ENCODE measurements at regions not wholly inside any gene's neighbourhood (a gene's known extent, or its start where the extent isn't known, plus 50 kb on each side); places are given as distances from the start of the nearest gene placed in this dataset.

DNA sequence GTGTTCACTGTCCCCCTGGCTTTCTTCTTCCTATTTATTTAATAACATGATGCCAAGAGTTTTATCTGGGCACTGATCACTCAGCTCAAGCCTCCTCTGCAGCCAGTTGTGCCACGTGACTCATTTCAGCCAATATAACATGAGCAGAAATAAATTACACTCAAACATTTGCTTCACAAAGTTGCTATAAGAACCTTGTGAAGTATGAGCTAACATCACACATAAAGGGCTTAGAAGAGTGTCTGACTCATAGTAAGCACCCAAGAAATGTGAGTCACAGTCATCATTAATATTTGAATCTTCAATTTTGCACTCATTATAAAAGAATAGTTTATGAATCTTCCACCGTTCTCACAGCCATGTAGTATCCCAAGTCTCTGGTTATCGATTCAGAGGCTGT lies 414.6 kb upstream of the NPVF start:
- H3K36me3 ChIP-seq (ENCODE audit: insufficient read depth, low read length, poor library complexity, severe bottlenecking) = no peaks in the 10 kb centered on the region
- TF ChIP-seq, protein P1, sequence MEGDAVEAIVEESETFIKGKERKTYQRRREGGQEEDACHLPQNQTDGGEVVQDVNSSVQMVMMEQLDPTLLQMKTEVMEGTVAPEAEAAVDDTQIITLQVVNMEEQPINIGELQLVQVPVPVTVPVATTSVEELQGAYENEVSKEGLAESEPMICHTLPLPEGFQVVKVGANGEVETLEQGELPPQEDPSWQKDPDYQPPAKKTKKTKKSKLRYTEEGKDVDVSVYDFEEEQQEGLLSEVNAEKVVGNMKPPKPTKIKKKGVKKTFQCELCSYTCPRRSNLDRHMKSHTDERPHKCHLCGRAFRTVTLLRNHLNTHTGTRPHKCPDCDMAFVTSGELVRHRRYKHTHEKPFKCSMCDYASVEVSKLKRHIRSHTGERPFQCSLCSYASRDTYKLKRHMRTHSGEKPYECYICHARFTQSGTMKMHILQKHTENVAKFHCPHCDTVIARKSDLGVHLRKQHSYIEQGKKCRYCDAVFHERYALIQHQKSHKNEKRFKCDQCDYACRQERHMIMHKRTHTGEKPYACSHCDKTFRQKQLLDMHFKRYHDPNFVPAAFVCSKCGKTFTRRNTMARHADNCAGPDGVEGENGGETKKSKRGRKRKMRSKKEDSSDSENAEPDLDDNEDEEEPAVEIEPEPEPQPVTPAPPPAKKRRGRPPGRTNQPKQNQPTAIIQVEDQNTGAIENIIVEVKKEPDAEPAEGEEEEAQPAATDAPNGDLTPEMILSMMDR (conservative IDR thresholded peaks at IDR 0.05; ENCODE audit: low read depth, low read length) = no peak
- TF ChIP-seq EZH2 (IDR thresholded peaks at IDR 0.05; ENCODE audit: borderline replicate concordance, low read depth, low read length, poor library complexity, severe bottlenecking) = no peak

DNA sequence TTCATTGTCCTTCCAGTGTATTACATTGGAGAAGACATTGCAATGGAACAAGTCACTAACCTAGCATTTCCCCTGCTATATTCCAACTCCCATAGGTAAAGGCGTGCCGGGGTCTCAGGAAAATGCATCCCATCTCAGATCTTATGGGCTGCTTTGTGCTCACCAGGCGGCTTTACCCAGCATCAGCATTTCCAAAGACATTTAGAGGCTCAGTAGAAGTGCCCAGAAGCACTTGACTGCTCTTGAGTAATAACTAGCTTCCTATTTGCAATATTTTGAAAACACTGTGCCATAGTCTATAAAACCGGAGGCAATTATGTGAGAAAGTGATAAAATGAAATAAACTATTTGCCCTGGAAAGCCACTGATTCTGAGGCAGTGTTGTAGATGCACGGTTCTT lies 415.0 kb upstream of the NPVF start:
- Histone ChIP-seq H3K27me3 (replicated peaks; ENCODE audit: insufficient read depth, low read depth, low read length, poor library complexity) (no peaks in the 10 kb centered on the region), H3K9me3 (ENCODE audit: low read depth, low read length, poor library complexity, severe bottlenecking) (no peaks in the 10 kb centered on the region), H3K36me3 (ENCODE audit: insufficient read depth, low read length, poor library complexity, severe bottlenecking) (no peaks in the 10 kb centered on the region), H3K4me3 (ENCODE audit: low read depth, low read length, poor library complexity, severe bottlenecking) (no peak overlapping the region), H3K27ac (ENCODE audit: low read depth, low read length, poor library complexity, severe bottlenecking) (no peak overlapping the region), H3K4me1 (ENCODE audit: insufficient read depth, low read length, poor library complexity, severe bottlenecking) (no peaks in the 10 kb centered on the region)
- BruUV-seq (replicated peaks) = no TSS peak
- no peak for DNase-seq (ENCODE audit: low spot score)
- POLR2A ChIA-PET (ENCODE audit: low non-redundant PET) = no interaction called here
- intact Hi-C loops (cut with micrococcal nuclease; ENCODE audit: unreplicated experiment) = no loop called here
- TF ChIP-seq, protein P1 (conservative IDR thresholded peaks at IDR 0.05; ENCODE audit: low read depth, low read length) = no peak
- CTCF ChIA-PET = no interaction called here

More for the DNA sequence above, 414.6 kb upstream of the NPVF start:
- H3K27me3 ChIP-seq (replicated peaks; ENCODE audit: insufficient read depth, low read depth, low read length, poor library complexity) = no peaks in the 10 kb centered on the region
- intact Hi-C loops (cut with micrococcal nuclease; ENCODE audit: unreplicated experiment) = no loop called here
- no TSS peak for BruUV-seq (replicated peaks)
- no peaks in the 10 kb centered on the region for H3K4me1 ChIP-seq (ENCODE audit: insufficient read depth, low read length, poor library complexity, severe bottlenecking)
- no peak overlapping the region for H3K4me3 ChIP-seq (ENCODE audit: low read depth, low read length, poor library complexity, severe bottlenecking)
- H3K27ac ChIP-seq (ENCODE audit: low read depth, low read length, poor library complexity, severe bottlenecking) = no peak overlapping the region
- CTCF ChIA-PET = no interaction called here
- DNase-seq (ENCODE audit: low spot score) = peak; percentile 19
- no peaks in the 10 kb centered on the region for H3K9me3 ChIP-seq (ENCODE audit: low read depth, low read length, poor library complexity, severe bottlenecking)
- POLR2A ChIA-PET (ENCODE audit: low non-redundant PET) = no interaction called here

DNA sequence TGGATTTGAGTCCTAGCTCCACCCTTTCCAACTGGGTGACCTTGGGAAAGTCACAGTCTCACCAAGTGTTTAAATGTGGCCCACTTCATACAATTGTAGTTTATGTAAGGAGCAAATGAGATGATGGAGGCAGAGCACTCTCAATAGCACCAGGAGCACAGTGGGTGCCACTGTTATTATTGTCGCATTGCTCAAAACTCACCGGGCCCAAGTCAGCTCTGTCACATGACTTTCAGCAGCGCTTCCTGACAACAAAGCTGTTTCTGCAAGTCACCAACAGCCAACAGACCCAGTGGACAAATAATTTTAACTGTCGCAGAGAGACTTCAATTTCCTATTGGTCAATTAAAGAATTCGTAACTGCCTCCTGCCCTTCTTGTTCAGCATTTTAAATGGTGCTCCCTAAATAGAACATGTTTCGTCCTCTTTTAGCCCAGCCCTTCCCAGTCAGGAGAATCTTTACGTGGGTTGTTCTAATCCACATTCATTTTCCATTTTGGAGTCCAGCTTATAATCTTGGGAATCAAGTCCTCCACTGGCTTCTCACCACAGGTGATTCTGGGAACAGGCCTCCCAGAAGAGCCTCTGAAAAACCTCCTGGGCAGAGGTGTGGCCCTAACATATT lies 415.6 kb upstream of the NPVF start:
- Histone ChIP-seq H3K27me3 (replicated peaks; ENCODE audit: insufficient read depth, low read depth, low read length, poor library complexity) (no peaks in the 10 kb centered on the region), H3K9me3 (ENCODE audit: low read depth, low read length, poor library complexity, severe bottlenecking) (no peaks in the 10 kb centered on the region), H3K27ac (ENCODE audit: low read depth, low read length, poor library complexity, severe bottlenecking) (no peak overlapping the region), H3K36me3 (ENCODE audit: insufficient read depth, low read length, poor library complexity, severe bottlenecking) (no peaks in the 10 kb centered on the region), H3K4me1 (ENCODE audit: insufficient read depth, low read length, poor library complexity, severe bottlenecking) (no peaks in the 10 kb centered on the region), H3K4me3 (ENCODE audit: low read depth, low read length, poor library complexity, severe bottlenecking) (no peak overlapping the region)
- ChIA-PET POLR2A (ENCODE audit: low non-redundant PET) (no interaction called here), CTCF (no interaction called here)
- intact Hi-C loops (cut with micrococcal nuclease; ENCODE audit: unreplicated experiment) = no loop called here
- no TSS peak for BruUV-seq (replicated peaks)
- TF ChIP-seq, protein P1 (conservative IDR thresholded peaks at IDR 0.05; ENCODE audit: low read depth, low read length) = no peak
- TF ChIP-seq EZH2 (IDR thresholded peaks at IDR 0.05; ENCODE audit: borderline replicate concordance, low read depth, low read length, poor library complexity, severe bottlenecking) = no peak
- DNase-seq (ENCODE audit: low spot score) = no peak
